HG03135 (cell line): ENCODE measurements at regions not wholly inside any gene's neighbourhood (a gene's known extent, or its start where the extent isn't known, plus 50 kb on each side); places are given as distances from the start of the nearest gene placed in this dataset.
"Not testable (repeated sequence)": the region's sequence is repeated elsewhere in the genome, so short reads cannot be mapped to it uniquely, and the experiment has no call there.

Source experiments
- ATAC-seq: cut with Tn5 transposase; IDR thresholded peaks from one replicate; pipeline ENCODE4 v1.9.1; 2021; ENCODE audit warnings: mild to moderate bottlenecking, moderate library complexity; ENCODE audit not compliant: unreplicated experiment

DNA sequence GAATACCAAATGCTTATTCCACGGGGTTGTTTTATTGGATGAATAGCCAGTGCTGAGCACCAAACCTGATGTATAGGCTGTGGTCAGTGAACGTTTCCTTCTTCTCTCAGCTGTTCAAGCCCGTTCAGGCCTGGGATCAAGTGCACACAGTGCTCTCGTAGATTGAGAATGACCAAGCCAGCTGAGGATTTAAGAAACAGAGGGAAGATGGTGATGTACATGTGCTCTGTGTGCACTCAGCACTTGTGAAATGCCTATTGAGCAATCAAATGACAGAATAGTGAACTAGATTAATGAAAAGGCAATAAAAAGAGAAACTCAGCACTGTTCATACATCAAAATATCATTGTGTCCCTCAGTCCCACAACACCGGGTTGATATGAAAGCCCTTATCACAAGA is 302.5 kb downstream of the BMPER start:
- no peak for ATAC-seq

DNA sequence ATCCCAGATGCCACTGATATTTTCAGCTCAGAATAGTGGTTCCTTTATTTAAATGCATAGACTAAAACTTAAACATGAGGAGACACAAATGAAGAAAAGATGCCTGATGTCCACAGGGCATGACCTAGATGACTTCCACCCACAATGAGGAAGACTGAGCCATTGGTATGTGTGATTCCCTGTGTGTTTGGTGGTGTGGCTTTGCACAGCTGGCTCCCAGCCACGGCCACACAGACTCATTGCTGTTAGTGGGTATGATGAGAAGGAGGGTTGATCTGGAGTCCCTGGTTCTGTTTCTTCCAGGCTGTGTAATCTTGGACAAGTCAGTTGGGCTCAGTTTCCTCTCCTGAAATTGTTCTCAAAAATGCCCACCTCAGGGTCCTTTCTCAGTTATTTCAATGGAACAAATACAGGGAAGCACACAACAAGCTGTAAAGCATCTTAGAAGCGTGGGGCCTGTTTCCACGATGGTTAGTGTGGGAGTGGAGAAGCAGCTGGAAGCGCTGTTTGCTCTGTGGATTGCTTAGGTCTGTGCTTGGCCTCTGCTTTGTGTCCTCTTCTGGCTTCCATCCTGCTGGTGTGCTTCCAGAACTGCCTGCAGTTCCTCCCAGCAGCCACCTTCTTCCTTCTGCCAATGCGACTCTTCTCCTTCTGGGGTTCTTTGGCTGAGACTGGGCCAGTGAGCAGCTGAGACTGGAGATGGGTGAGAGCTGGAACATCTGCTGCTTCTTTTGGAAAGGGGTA is 303.7 kb downstream of the BMPER start:
- ATAC-seq: no peak

DNA sequence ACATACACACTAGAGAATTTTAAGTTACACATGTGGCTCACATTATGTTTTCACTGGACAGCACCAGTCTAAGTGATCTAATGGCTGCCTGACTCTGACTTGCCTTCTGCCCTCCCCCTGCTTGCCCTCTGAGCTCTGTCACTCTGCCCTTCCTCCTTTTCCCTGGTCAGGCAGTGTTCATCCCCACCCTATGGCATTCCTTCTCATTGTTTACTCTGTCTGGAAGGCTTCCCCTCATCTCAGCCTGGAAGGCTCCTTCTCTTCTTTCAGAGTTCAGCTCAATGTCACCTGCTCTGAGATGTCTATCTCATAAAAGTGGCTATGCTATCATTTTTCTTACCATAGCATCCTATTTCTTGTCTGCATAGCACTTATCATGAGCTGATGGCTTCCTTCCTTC is 305.7 kb downstream of the BMPER start:
- ATAC-seq: no peak

DNA sequence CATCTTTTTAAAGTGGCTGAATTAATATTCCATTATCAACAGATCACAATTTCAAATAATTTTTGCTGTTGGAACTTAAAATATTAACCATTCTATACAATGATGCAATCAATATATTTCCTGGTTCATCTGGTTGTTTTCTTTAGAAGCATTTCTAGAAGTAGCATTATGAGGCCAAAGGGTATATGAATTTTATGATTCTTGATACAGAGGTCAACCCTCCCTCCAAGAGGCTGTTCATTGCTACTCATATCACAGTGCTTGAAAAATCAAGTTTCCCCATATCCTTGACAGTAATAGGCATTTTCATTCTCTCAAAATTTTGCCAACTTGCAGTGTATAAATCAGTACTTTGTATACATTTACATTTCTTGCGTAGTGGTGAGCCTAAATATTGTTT is 312.6 kb downstream of the BMPER start:
- no peak for ATAC-seq

DNA sequence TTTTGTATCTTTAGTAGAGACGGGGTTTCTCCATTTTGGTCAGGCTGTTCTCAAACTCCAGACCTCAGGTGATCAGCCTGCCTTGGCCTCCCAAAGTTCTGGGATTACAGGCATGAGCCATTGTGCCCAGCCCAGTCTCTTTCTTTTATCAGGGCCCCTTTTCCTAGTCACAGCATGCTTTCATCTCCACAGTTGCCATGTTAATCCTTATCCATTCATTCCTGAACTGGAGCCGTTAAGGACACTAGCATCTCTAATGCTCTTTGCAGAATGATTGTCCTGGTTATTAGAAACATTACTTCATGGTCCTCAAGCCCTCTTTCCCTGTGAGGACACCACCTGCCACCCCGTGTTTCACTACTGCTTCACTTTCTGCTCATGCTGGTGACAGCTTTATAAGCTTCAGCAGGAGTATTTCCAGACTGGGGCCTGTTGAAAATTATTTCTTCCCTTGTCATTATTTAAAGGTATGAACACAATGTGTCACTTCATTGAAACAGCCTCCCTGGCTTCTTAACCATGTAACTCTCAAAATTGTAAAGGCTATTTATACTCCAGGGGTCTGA is 313.9 kb downstream of the BMPER start:
- no peak for ATAC-seq

DNA sequence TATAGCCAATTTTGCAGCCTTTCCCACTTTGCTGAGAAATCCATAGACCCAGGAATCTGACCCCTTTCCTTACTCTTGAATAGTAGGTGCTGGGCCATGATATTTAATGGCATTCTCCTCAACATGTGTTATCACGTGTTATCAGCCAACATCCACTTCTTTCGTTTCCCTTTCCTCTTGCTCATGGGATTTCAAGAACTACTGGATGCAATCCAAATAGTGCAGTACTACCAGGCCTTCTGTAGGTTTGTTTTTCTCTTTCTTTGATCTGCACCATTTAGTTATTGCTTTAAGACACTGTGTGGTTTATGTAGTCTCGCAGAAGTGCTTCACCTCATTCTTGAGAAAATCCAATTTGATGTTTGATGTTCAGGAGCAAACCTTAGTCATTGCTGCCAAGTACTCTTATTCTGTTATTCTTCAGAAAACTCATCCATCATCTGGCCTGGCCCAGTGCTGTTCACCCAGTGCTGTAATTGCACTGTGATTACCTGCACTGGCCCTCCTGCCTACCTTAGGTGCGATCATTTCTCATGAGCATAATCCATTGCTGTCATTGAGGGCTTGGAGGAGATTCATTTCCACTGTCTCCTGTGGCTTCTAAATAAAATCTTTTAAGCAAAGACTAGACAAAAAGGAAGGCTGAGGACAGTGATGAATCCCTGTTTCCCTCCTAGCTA is 315.3 kb downstream of the BMPER start:
- no peak for ATAC-seq

DNA sequence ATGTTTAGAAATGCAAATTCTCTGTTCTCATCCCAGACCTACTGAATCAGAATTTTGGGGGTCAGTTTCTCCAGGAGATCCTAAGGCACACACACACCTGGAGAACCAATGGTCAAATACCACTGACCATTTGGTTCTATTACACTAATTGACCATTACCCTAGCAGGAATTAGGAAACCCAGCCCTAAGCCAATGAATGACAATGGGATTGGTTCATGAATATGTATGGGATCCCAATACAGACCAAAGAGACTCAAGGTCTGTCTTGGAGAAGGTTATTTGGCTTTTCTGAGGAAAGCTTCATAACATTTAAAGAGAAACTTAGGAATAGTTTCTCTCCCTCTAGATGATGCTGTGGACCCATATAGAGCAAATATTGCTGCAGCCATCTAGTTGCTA is 317.0 kb downstream of the BMPER start:
- no peak for ATAC-seq

DNA sequence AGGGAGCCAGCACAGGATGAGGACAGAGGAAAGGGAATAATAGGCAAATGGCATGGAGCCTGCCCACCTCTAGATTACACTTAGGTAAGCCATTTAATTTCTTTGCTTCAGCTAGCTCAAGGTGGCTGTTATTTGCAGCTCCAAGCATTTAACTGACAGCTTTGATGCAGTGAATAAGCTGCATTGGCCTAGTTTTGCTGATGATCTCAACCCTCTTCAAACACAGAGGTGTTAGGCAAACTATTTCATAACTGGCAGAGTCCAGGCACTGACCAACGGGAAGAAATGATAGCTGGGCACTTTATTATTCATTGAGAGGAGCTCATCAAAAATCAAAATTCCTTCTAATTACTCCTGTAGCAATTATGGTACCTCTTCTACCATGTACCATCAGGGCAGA is 317.4 kb downstream of the BMPER start:
- no peak for ATAC-seq

DNA sequence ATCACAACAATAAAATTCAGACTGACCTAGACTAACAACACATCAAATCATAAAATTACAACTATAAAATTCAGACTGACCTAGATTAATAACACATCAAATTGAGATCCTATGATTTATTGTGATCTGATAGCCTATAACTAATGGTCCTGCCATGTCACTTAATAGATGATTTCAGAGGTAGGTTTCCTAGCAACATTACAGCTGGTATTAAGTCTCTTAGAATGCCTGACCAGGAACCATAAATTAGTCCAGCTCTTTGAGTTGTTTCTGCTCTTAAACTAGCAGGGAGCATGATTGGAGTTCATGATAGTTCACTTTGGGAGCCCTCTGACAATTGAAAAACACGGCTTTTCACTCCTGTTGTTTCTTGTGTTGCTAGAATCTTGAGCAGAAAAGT is 318.9 kb downstream of the BMPER start:
- ATAC-seq: no peak

DNA sequence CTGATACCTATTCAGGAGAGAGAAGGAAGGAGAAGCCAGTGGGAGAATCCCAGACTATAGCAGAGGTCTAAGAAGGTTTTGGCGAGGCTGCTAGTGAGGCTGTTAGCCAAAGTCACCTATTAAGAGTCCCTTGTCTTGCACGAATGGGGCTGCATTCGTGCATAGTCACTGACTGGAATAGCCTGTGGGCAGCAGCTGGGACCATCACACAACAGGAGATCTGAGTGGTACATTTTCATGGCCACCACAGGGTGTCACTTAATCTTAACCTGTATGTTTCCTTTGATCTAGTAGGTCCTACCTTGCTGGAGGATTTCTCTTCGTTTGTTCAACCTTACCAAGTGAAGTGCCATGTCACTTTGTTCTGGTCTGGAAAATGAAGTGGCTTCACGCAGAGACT is 319.9 kb downstream of the BMPER start:
- no peak for ATAC-seq

DNA sequence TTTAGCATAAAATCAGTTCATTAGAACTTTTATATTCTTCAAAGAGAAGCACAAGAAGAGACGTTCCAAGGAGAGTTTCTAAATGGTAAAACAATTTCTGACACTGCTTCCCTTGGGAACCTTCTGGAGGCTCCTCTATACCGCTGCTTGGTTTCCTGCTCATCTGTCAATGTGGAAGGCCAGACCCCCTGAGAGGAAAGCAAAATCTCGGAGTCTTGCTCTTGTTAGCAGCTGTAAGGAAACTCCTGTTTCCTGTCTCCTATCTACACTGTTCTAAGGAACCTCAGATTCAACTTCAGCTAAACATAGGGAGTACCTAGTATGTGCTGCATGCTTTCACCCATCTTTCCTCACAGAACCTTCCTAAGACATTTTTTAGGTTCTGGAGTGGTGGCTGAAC is 322.2 kb downstream of the BMPER start:
- ATAC-seq: no peak

DNA sequence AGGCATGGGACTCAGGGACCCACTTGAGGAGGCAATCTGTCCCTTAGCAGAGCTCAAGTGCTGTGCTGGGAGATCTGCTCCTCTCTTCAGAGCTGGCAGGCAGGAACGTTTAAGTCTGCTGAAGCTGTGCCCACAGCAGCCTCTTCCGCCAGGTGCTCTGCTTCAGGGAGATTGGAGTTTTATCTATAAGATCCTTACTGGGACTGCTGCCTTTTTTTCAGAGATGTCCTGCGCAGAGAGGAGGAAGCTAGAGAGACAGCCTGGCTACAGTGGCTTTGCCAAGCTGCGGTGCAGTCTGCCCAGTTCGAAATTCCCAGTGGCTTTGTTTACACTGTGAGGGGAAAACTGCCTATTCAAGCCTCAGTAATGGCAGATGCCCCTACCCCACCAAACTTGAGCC is 329.8 kb downstream of the BMPER start:
- ATAC-seq: not testable (repeated sequence)

DNA sequence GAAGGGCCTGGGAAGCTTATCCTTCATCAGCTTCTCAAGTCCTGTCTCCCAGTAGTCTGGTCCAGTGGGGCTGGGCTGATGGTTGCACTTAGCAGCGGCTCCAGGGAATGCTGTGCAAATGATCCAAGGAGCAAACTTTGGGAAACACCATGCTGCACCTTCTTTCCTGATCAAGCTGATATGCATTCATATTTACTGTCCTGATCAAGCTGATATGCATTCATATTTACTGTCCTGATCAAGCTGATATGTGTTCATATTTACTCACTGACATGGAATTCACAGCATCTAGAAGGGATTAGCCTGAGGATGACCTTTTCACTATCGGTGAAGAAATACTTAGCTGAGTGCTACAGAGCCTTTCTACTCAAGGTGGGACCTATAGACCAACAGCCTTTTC is 330.7 kb downstream of the BMPER start:
- no peak for ATAC-seq

DNA sequence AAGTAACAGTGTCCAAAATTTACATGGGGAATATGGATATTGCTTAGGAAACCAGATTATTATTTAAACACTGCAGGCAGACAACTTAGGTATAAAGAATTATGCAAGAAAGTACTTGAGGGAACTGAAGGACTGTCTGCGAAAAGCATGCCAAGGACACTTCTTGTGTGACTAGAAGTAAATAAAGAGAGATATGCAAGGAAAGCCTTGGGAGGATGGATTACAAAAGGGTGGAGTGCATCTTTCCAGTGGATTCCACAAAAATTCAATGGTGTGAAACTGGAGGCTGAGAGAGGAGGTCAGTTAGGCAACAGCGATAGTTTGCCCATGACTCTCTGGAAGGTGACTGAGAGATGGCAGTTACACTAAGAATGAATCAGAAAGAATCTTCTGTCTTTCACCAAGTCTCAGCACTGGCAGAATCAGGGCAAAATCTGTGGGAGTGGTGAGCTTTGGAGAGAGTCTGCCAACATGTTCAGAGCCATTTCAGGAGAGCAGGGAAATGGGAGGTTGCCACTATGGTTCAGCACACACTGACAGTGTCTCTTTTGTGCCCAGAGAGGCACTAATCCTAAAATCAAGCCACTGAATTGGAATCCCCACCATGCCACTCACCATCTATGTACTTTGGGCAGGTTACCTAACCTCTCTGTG is 331.6 kb downstream of the BMPER start:
- no peak for ATAC-seq

DNA sequence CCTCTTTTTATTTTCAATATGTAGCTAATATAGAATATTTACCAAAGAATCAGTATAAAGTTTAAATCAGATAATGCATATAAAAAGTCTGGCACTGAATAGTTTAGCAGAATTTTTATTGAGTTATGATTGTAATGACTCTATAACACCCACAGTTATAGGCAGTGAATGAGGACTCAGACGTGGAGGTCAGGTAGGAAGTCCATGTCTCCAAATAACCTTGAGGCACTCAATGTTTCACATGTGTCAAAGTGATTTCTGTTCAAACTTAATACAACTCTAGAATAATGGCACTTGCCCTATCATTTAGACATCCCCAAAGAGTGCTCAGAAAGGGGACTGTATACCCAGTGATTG is 332.1 kb downstream of the BMPER start:
- ATAC-seq: no peak

DNA sequence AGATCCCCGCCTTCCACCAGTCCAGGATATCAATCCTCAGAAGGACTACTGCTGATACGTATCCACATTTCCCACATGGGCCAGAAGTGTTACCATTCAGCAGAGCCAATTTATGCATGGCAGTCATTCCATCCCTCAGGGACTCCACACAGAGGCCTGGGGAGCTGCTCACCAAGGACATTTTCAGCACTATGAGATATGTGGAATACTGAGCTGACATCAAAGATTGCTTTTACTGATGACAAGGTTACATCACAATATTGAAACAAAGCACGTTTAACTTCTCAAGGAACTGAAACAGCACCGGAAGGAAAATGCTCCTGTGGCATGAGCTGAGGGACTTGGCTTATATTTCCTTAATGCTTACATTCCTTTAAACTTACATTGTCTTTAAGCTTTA is 335.1 kb downstream of the BMPER start:
- no peak for ATAC-seq

DNA sequence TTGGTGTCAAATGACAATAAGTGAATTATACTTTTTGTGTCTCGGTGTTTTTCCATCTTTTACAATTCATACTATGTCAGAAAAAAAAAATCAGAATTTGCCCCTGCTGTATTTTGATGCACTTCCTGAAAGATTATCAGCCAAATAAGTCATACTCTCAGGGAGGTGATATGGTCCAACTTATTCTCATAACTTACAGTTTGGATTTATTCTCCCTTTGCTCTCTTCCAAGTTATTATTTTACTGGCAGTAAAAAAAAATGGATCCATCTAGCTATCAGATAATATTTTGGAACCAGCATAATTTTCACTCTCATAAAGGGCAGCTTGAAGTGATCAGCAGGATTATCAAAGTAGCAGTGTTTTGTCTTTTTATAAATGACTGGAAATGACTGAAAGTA is 337.1 kb downstream of the BMPER start:
- ATAC-seq: no peak

DNA sequence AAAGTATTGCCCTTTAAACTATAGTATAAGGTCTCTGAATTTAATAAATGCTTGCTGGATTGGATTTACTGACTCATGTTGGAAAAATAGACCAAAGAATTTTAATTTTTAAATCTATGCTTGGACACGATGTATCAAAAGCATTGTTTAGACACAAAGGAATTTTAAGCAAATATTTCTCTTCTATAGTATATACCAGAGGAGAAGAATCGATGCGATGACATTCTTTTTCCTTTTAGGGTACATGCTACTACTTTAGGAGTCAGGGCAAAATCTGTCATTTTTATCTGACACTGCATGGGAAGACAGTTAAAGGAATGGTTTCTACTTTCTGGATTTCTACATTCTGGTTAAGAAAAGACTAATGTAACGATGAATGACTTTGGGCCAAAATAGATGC is 339.9 kb downstream of the BMPER start:
- no peak for ATAC-seq

DNA sequence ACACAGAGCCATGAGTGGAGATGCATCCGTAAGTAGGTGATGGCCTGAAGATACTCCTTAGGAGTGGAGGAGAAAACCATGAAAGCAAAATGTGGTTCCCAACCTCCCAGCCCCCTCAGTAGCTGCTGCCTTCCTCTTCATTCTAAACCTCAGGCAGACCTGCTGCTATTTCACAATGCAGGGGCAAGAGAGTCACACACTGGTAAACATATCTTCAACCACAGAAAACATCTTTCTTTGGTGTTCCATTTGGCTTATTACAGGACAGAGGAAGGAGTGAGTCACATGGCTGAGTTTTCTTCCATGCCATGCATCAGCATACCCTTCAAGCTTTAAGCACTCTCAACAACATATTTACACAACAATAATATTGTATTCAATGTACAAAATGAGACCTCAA is 342.1 kb downstream of the BMPER start:
- no peak for ATAC-seq

DNA sequence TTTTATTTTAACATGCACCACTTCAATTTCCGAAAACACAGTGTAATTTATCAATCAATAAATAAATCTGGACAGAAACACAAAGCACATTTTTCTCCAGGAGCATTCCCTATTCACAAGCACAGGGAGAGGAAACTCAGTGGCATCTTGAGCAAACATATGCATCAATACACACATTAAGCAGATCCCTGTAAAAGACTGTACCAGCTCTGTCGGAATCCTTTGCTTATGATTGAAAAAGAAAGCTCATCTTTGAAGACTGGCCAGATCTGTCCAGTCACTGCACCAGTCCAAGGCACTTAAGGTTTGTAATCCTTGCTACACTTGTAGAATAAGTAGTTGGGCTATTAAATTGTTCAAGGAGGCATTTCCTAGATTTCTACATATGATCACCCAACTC is 343.9 kb downstream of the BMPER start:
- no peak for ATAC-seq

DNA sequence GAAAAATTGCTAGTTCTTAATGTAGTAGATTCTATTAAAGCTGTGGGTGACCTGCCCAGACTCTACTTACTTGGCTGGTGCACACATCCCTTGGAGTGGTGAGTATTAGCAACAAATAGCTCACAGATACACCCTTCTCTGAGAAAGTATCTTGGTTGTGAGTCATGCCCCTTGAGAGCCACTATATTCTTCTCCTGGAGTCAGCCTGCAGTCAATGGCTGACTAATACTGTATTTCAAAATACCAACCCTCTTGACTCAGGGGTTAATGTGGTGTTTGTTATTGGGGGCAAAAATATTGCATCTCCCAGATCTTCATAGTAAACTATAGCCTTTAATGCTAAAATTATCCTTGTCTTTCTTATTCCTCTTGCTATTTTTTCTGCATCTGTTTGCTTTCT is 354.9 kb downstream of the BMPER start:
- no peak for ATAC-seq

DNA sequence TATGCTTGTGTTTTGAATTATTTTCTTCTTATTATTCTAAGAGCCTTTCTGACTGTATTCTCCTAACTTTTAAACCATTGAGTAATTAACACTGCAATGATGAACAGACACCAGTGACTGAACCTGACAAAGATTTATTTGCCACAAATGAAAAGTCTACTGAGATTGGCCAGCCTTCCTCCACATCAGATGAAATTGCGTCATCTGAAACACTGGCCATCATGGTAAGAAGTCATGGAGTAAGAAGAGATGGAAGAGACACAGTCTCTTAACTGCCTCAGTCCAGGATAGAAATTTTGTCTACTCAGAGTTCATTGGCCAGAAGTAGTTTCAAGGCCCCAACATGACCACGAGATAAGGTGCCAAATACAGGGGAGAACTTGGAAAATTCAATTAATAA is 357.8 kb downstream of the BMPER start:
- no peak for ATAC-seq
